IPS-20b (cell line): ENCODE measurements at regions not wholly inside any gene's neighbourhood (a gene's known extent, or its start where the extent isn't known, plus 50 kb on each side); places are given as distances from the start of the nearest gene placed in this dataset.

Experiments
- H3K27ac ChIP-seq: one replicate; pipeline ENCODE4 v1.5.1; 2013; ENCODE audit warnings: low read length
- H3K27me3 ChIP-seq: 2 replicates; pipeline ENCODE4 v1.6.1; 2013; ENCODE audit warnings: mild to moderate bottlenecking, low read length, inconsistent platforms; ENCODE audit not compliant: insufficient read depth
- H3K36me3 ChIP-seq: 2 replicates; pipeline ENCODE4 v1.6.1; 2013; ENCODE audit warnings: low read depth, mild to moderate bottlenecking, inconsistent platforms, low read length, moderate library complexity; ENCODE audit not compliant: insufficient read depth
- H3K4me1 ChIP-seq: 2 replicates; pipeline ENCODE4 v1.6.1; 2013; ENCODE audit warnings: mild to moderate bottlenecking, control low read depth, inconsistent platforms, low read length, moderate library complexity; ENCODE audit not compliant: insufficient read depth
- H3K4me3 ChIP-seq: 2 replicates; pipeline ENCODE4 v1.5.1; 2013; ENCODE audit warnings: mild to moderate bottlenecking, low read length, inconsistent platforms
- H3K9ac ChIP-seq: 2 replicates; pipeline ENCODE4 v1.6.1; 2013; ENCODE audit warnings: low read depth, mild to moderate bottlenecking, inconsistent platforms, low read length, moderate library complexity
- H3K9me3 ChIP-seq: 2 replicates; pipeline ENCODE4 v1.6.1; 2013; ENCODE audit warnings: mild to moderate bottlenecking, low read depth, low read length, inconsistent platforms; ENCODE audit not compliant: insufficient read depth

GRCh38 chr1:208821939-208822338 lies 577.8 kb upstream of the PLXNA2 start:
- H3K9ac ChIP-seq: no peak overlapping the region
- no peaks in the 10 kb centered on the region for H3K4me1 ChIP-seq
- no peaks in the 10 kb centered on the region for H3K36me3 ChIP-seq
- H3K9me3 ChIP-seq: no peaks in the 10 kb centered on the region
- H3K27ac ChIP-seq: no peak overlapping the region
- H3K4me3 ChIP-seq: no peak overlapping the region
- no peaks in the 10 kb centered on the region for H3K27me3 ChIP-seq

- Histone ChIP-seq H3K27me3 (no peaks in the 10 kb centered on the region), H3K9ac (no peak overlapping the region), H3K4me1 (no peaks in the 10 kb centered on the region), H3K9me3 (no peaks in the 10 kb centered on the region), H3K4me3 (no peak overlapping the region), H3K36me3 (no peaks in the 10 kb centered on the region), H3K27ac (no peak overlapping the region)
Observed at GRCh38 chr1:208825300-208825699, 581.1 kb upstream of the PLXNA2 start.

- Histone ChIP-seq H3K4me1 (peaks cover 7% of the 10 kb centered on the region; the same call in 1 of the 2 replicates), H3K9me3 (no peaks in the 10 kb centered on the region)
Observed at GRCh38 chr1:208829595-208829994, 585.4 kb upstream of the PLXNA2 start.

GRCh38 chr1:208834381-208835096 lies 590.4 kb upstream of the PLXNA2 start:
- H3K4me3 ChIP-seq: no peak overlapping the region
- H3K27me3 ChIP-seq: no peaks in the 10 kb centered on the region
- no peak overlapping the region; the same call in 1 of the 2 replicates for H3K9ac ChIP-seq
- H3K36me3 ChIP-seq: no peaks in the 10 kb centered on the region
- no peaks in the 10 kb centered on the region for H3K9me3 ChIP-seq
- peaks cover 15% of the 10 kb centered on the region; the same call in 1 of the 2 replicates for H3K4me1 ChIP-seq
- no peak overlapping the region for H3K27ac ChIP-seq

More at GRCh38 chr1:208829595-208829994, 585.4 kb upstream of the PLXNA2 start:
- Histone ChIP-seq H3K4me3 (no peak overlapping the region), H3K27me3 (no peaks in the 10 kb centered on the region), H3K36me3 (no peaks in the 10 kb centered on the region), H3K27ac (no peak overlapping the region), H3K9ac (no peak overlapping the region)

- Histone ChIP-seq H3K27me3 (no peaks in the 10 kb centered on the region), H3K9me3 (no peaks in the 10 kb centered on the region), H3K27ac (no peak overlapping the region), H3K4me3 (no peak overlapping the region), H3K36me3 (no peaks in the 10 kb centered on the region), H3K9ac (no peak overlapping the region; the same call in 1 of the 2 replicates), H3K4me1 (peaks cover 15% of the 10 kb centered on the region; the same call in 1 of the 2 replicates)
Observed at GRCh38 chr1:208835097-208835463, 590.9 kb upstream of the PLXNA2 start.

- no peaks in the 10 kb centered on the region for H3K36me3 ChIP-seq
Observed at GRCh38 chr1:208835781-208836180, 591.6 kb upstream of the PLXNA2 start.

GRCh38 chr1:208837242-208837641 lies 593.1 kb upstream of the PLXNA2 start:
- no peaks in the 10 kb centered on the region for H3K27me3 ChIP-seq
- H3K36me3 ChIP-seq: no peaks in the 10 kb centered on the region
- no peak overlapping the region for H3K9ac ChIP-seq
- no peak overlapping the region for H3K4me3 ChIP-seq
- H3K27ac ChIP-seq: no peak overlapping the region
- peaks cover 15% of the 10 kb centered on the region; the same call in 1 of the 2 replicates for H3K4me1 ChIP-seq
- no peaks in the 10 kb centered on the region for H3K9me3 ChIP-seq

More at GRCh38 chr1:208835781-208836180, 591.6 kb upstream of the PLXNA2 start:
- Histone ChIP-seq H3K9ac (no peak overlapping the region), H3K27ac (no peak overlapping the region), H3K27me3 (no peaks in the 10 kb centered on the region), H3K9me3 (no peaks in the 10 kb centered on the region), H3K4me3 (no peak overlapping the region), H3K4me1 (peaks cover 15% of the 10 kb centered on the region; the same call in 1 of the 2 replicates)

GRCh38 chr1:208841436-208841835 lies 597.3 kb upstream of the PLXNA2 start:
- Histone ChIP-seq H3K27me3 (no peaks in the 10 kb centered on the region), H3K9ac (no peak overlapping the region), H3K4me1 (no peaks in the 10 kb centered on the region), H3K27ac (no peak overlapping the region), H3K4me3 (no peak overlapping the region), H3K36me3 (no peaks in the 10 kb centered on the region), H3K9me3 (no peaks in the 10 kb centered on the region)

GRCh38 chr1:208842451-208842850 lies 598.3 kb upstream of the PLXNA2 start:
- Histone ChIP-seq H3K4me1 (no peaks in the 10 kb centered on the region), H3K4me3 (no peak overlapping the region), H3K27me3 (no peaks in the 10 kb centered on the region), H3K9me3 (no peaks in the 10 kb centered on the region), H3K36me3 (no peaks in the 10 kb centered on the region), H3K27ac (no peak overlapping the region), H3K9ac (no peak overlapping the region)

GRCh38 chr1:208844158-208844557 lies 600.0 kb upstream of the PLXNA2 start:
- Histone ChIP-seq H3K9me3 (no peaks in the 10 kb centered on the region), H3K27ac (no peak overlapping the region), H3K9ac (no peak overlapping the region), H3K36me3 (no peaks in the 10 kb centered on the region), H3K4me3 (no peak overlapping the region), H3K27me3 (no peaks in the 10 kb centered on the region), H3K4me1 (no peaks in the 10 kb centered on the region)

GRCh38 chr1:208848854-208849253 lies 604.7 kb upstream of the PLXNA2 start:
- no peak overlapping the region for H3K27ac ChIP-seq
- no peak overlapping the region for H3K9ac ChIP-seq
- H3K9me3 ChIP-seq: no peaks in the 10 kb centered on the region
- no peaks in the 10 kb centered on the region for H3K36me3 ChIP-seq
- no peaks in the 10 kb centered on the region for H3K4me1 ChIP-seq
- no peak overlapping the region for H3K4me3 ChIP-seq
- no peaks in the 10 kb centered on the region for H3K27me3 ChIP-seq

- Histone ChIP-seq H3K4me3 (no peak overlapping the region), H3K27me3 (no peaks in the 10 kb centered on the region), H3K4me1 (no peaks in the 10 kb centered on the region), H3K9ac (no peak overlapping the region), H3K27ac (no peak overlapping the region), H3K9me3 (no peaks in the 10 kb centered on the region), H3K36me3 (no peaks in the 10 kb centered on the region)
Observed at GRCh38 chr1:208850442-208850841, 606.3 kb upstream of the PLXNA2 start.
